H1 (cell line): ENCODE measurements at regions not wholly inside any gene's neighbourhood (a gene's known extent, or its start where the extent isn't known, plus 50 kb on each side); places are given as distances from the start of the nearest gene placed in this dataset.

Experiments
- CTCF ChIA-PET: fragments of 300-600 bp; sonication (Branson Sonifier 250); formaldehyde crosslinking; loops from one replicate; lab custom pipeline; 2021; ENCODE audit not compliant: partially characterized antibody; lab: Charles Lee
- POLR2A ChIA-PET: fragments of 300-600 bp; sonication (Branson Sonifier 250); formaldehyde crosslinking; loops from one replicate; lab custom pipeline; 2021; ENCODE audit warnings: inconsistent platforms; ENCODE audit not compliant: partially characterized antibody; lab: Charles Lee
- DNase-seq, 2 experiments: peaks; one replicate each; pipeline versions ENCODE4 v3.0.0 to v3.0.0-alpha.2; 2010 to 2022; ENCODE audit warnings: low spot score in 2 of 2, low read depth in 1 of 2, mixed read lengths in 1 of 2
- FAIRE-seq: peaks from 2 replicates; lab custom pipeline; 2011; peaks lifted over from hg19 to GRCh38; lab: Jason Lieb, UNC
- H2AFZ ChIP-seq: 2 replicates; pipeline ENCODE4 v1.8.1; 2012; ENCODE audit warnings: low read length, inconsistent platforms
- H2AK5ac ChIP-seq: 2 replicates; pipeline ENCODE4 v1.6.1; 2013; ENCODE audit warnings: low read depth, low read length
- H2BK120ac ChIP-seq: replicated peaks from 2 replicates; pipeline ENCODE3; 2013; ENCODE audit warnings: low read depth, low read length, inconsistent platforms
- H2BK12ac ChIP-seq: 2 replicates; pipeline ENCODE4 v1.6.1; 2013; ENCODE audit warnings: low read depth, low read length
- H2BK15ac ChIP-seq: 2 replicates; pipeline ENCODE4 v1.6.1; 2013; ENCODE audit warnings: low read length
- H2BK20ac ChIP-seq: 2 replicates; pipeline ENCODE4 v1.6.1; 2013; ENCODE audit warnings: low read length
- H2BK5ac ChIP-seq: 2 replicates; pipeline ENCODE4 v1.6.1; 2013; ENCODE audit warnings: low read depth, low read length
- H3K14ac ChIP-seq: 2 replicates; pipeline ENCODE4 v1.6.1; 2013; ENCODE audit warnings: inconsistent platforms; ENCODE audit not compliant: insufficient read length
- H3K18ac ChIP-seq: 2 replicates; pipeline ENCODE4 v1.6.1; 2013; ENCODE audit warnings: low read length; ENCODE audit errors: extremely low read depth
- H3K23ac ChIP-seq: 2 replicates; pipeline ENCODE4 v1.6.1; 2013; ENCODE audit warnings: inconsistent platforms; ENCODE audit not compliant: insufficient read length
- H3K23me2 ChIP-seq: 2 replicates; pipeline ENCODE4 v1.6.1; 2013; ENCODE audit warnings: low read depth, low read length
- H3K27ac ChIP-seq: 2 replicates; pipeline ENCODE4 v1.6.1; 2011; ENCODE audit warnings: low read depth, low read length, inconsistent platforms
- H3K27me3 ChIP-seq, 4 experiments: replicated peaks in 1 of 4; 1 replicate in 1 of 4; 2 replicates in 3 of 4; pipeline versions ENCODE4 v1.6.1 to v1.8.1; 2011 to 2013; ENCODE audit warnings: low read length in 3 of 4, mild to moderate bottlenecking in 3 of 4, inconsistent platforms in 2 of 4, mixed read lengths in 2 of 4, moderate library complexity in 1 of 4; ENCODE audit not compliant: control insufficient read depth in 3 of 4, insufficient read depth in 3 of 4; ENCODE audit errors: extremely low read depth in 1 of 4
- H3K36me3 ChIP-seq, 4 experiments: 2 replicates each; pipeline versions ENCODE4 v1.6.1 to v1.8.1; 2011 to 2013; ENCODE audit warnings: mild to moderate bottlenecking in 4 of 4, low read length in 3 of 4, moderate library complexity in 2 of 4, control low read depth in 1 of 4, inconsistent platforms in 1 of 4; ENCODE audit not compliant: insufficient read depth in 4 of 4, control insufficient read depth in 2 of 4
- H3K4ac ChIP-seq: replicated peaks from 2 replicates; pipeline ENCODE3; 2013; ENCODE audit warnings: low read length, low read depth, mixed read lengths, inconsistent platforms; ENCODE audit not compliant: insufficient read length
- H3K4me1 ChIP-seq, 4 experiments: replicated peaks in 1 of 4; 1 replicate in 1 of 4; 2 replicates in 3 of 4; pipeline versions ENCODE4 v1.6.1 to v1.8.1; 2011 to 2013; ENCODE audit warnings: low read length in 3 of 4, inconsistent platforms in 2 of 4, mixed read lengths in 1 of 4; ENCODE audit not compliant: insufficient read depth in 4 of 4, control insufficient read depth in 3 of 4
- H3K4me2 ChIP-seq, 2 experiments: 2 replicates each; pipeline versions ENCODE4 v1.6.1 to v1.8.1; 2011 to 2013; ENCODE audit warnings: low read depth in 2 of 2, low read length in 2 of 2, control low read depth in 1 of 2, inconsistent platforms in 1 of 2, mild to moderate bottlenecking in 1 of 2; ENCODE audit not compliant: insufficient read depth in 1 of 2
- H3K4me3 ChIP-seq, 4 experiments: fragments of 200-600, 300-600 bp in 1 of 4; sonication (generic), shearing (Covaris generic), sonication (Bioruptor Twin) in 1 of 4; 2 replicates each; pipeline versions ENCODE4 v1.5.1 to v1.8.1; 2011 to 2016; ENCODE audit warnings: low read length in 4 of 4, low read depth in 3 of 4, control low read depth in 2 of 4, inconsistent platforms in 2 of 4, mild to moderate bottlenecking in 2 of 4, mixed read lengths in 1 of 4, moderate library complexity in 1 of 4; ENCODE audit not compliant: insufficient read depth in 2 of 4; ENCODE audit errors: extremely low read depth in 1 of 4
- H3K56ac ChIP-seq: replicated peaks from 2 replicates; pipeline ENCODE3; 2013; ENCODE audit warnings: low read depth, mild to moderate bottlenecking, mixed read lengths, low read length, inconsistent platforms; ENCODE audit not compliant: insufficient read length
- H3K79me1 ChIP-seq: 2 replicates; pipeline ENCODE4 v1.6.1; 2013; ENCODE audit warnings: low read depth, low read length, control low read depth
- H3K79me2 ChIP-seq, 2 experiments: 2 replicates each; pipeline versions ENCODE4 v1.6.1 to v1.8.1; 2012 to 2013; ENCODE audit warnings: low read length in 2 of 2, mild to moderate bottlenecking in 2 of 2, inconsistent platforms in 1 of 2; ENCODE audit not compliant: insufficient read depth in 2 of 2, control insufficient read depth in 1 of 2
- H3K9ac ChIP-seq, 4 experiments: replicated peaks in 1 of 4; 1 replicate in 1 of 4; 2 replicates in 3 of 4; pipeline versions ENCODE4 v1.6.1 to v1.8.1; 2011 to 2013; ENCODE audit warnings: low read depth in 3 of 4, low read length in 3 of 4, control low read depth in 2 of 4, mild to moderate bottlenecking in 2 of 4, moderate library complexity in 2 of 4, inconsistent platforms in 1 of 4; ENCODE audit errors: extremely low read depth in 1 of 4
- H3K9me3 ChIP-seq, 2 experiments: 2 replicates each; pipeline versions ENCODE4 v1.6.1 to v1.8.1; 2012 to 2013; ENCODE audit warnings: mild to moderate bottlenecking in 2 of 2, moderate library complexity in 2 of 2, control low read depth in 1 of 2, inconsistent platforms in 1 of 2, low read depth in 1 of 2, low read length in 1 of 2, mixed read lengths in 1 of 2; ENCODE audit not compliant: insufficient read depth in 2 of 2
- H4K20me1 ChIP-seq, 2 experiments: replicated peaks in 1 of 2; 2 replicates each; pipeline versions ENCODE3 to v1.8.1; 2011 to 2013; ENCODE audit warnings: inconsistent platforms in 2 of 2, low read length in 2 of 2, mild to moderate bottlenecking in 1 of 2; ENCODE audit not compliant: insufficient read depth in 2 of 2, control insufficient read depth in 1 of 2
- H4K5ac ChIP-seq: 2 replicates; pipeline ENCODE4 v1.6.1; 2013; ENCODE audit warnings: low read length, low read depth, mixed read lengths, inconsistent platforms; ENCODE audit not compliant: insufficient read length
- H4K8ac ChIP-seq: 2 replicates; pipeline ENCODE4 v1.8.0; 2013; ENCODE audit warnings: mild to moderate bottlenecking, moderate library complexity, low read length, inconsistent platforms; ENCODE audit not compliant: insufficient read depth; ENCODE audit errors: extremely low read depth
- H4K91ac ChIP-seq: replicated peaks from 2 replicates; pipeline ENCODE3; 2013; ENCODE audit warnings: low read length, mixed read lengths, inconsistent platforms; ENCODE audit not compliant: insufficient read length
- TAF1 ChIP-seq: IDR thresholded peaks from 2 replicates; pipeline ENCODE4 v1.6.1; 2011; ENCODE audit warnings: mild to moderate bottlenecking, low read depth, low read length
- TAF7 ChIP-seq: optimal IDR thresholded peaks from 2 replicates; pipeline ENCODE3; 2011; ENCODE audit warnings: low read depth, mild to moderate bottlenecking, inconsistent platforms, low read length, moderate library complexity, borderline replicate concordance
- WGBS, 2 experiments: shearing (Covaris generic) in 1 of 2; methylation state at CpG; one replicate each; pipeline versions ENCODE4 v1.1.6 to v1.1.7; 2013 to 2015; ENCODE audit warnings: low lambda C conversion rate in 2 of 2, mixed read lengths in 2 of 2, inconsistent platforms in 1 of 2, low coverage in 1 of 2, missing lambda C conversion rate in 1 of 2; ENCODE audit not compliant: insufficient replicate concordance in 2 of 2, insufficient coverage in 1 of 2, insufficient read length in 1 of 2; ENCODE audit errors: extremely low coverage in 1 of 2, missing lambda C conversion rate in 1 of 2; 5-methylcytosine and 5-hydroxymethylcytosine counted together

- TF ChIP-seq TAF1 (no peak), TAF7 (no peak)
- POLR2A ChIA-PET: interaction anchor here (1.2 kb wide), 1 partner anchor 15 kb away, joined by 4 read pairs; no protein-coding TSS in a partner anchor
- H4K20me1 ChIP-seq: no peaks in the 10 kb centered on the region
- no peak overlapping the region for H3K4me3 ChIP-seq
- no peak overlapping the region for H2AFZ ChIP-seq
- H4K91ac ChIP-seq: no peak overlapping the region
- no peak for DNase-seq
- H2AK5ac ChIP-seq: no peak overlapping the region
- H4K8ac ChIP-seq: no peak overlapping the region
- no peaks in the 10 kb centered on the region for H3K79me1 ChIP-seq
- no peaks in the 10 kb centered on the region; a peak in 1 of 7 replicates for H3K4me1 ChIP-seq
- H3K4ac ChIP-seq: no peak overlapping the region
- H2BK15ac ChIP-seq: no peak overlapping the region
- FAIRE-seq: no peak
- CTCF ChIA-PET: interaction anchor here (1.6 kb wide), 1 partner anchor 70 kb away, joined by 7 read pairs; no protein-coding TSS in a partner anchor
- no peak overlapping the region for H2BK120ac ChIP-seq
- no peak overlapping the region for H4K5ac ChIP-seq
- H3K36me3 ChIP-seq: no peaks in the 10 kb centered on the region
- H3K79me2 ChIP-seq: no peaks in the 10 kb centered on the region
- H3K23ac ChIP-seq: no peak overlapping the region
- WGBS, 2 experiments: 89% methylated on average over 13 of the region's 13 CpGs; no CpG with 5 or more reads in 1 of the 2 experiments
- H3K14ac ChIP-seq: no peak overlapping the region
- no peak overlapping the region for H2BK20ac ChIP-seq
- H3K56ac ChIP-seq: no peak overlapping the region
- no peak overlapping the region for H3K18ac ChIP-seq
- H2BK5ac ChIP-seq: no peak overlapping the region
- H3K27me3 ChIP-seq: no peaks in the 10 kb centered on the region
- H2BK12ac ChIP-seq: no peak overlapping the region
- H3K9ac ChIP-seq: no peak overlapping the region
- no peaks in the 10 kb centered on the region for H3K23me2 ChIP-seq
- no peaks in the 10 kb centered on the region for H3K9me3 ChIP-seq
- H3K4me2 ChIP-seq: no peak overlapping the region
- H3K27ac ChIP-seq: no peak overlapping the region
Observed at GRCh38 chr19:28563964-28564921, 648.7 kb downstream of the UQCRFS1 start.
